22Rv1 (cell line): ENCODE measurements at regions not wholly inside any gene's neighbourhood (a gene's known extent, or its start where the extent isn't known, plus 50 kb on each side); places are given as distances from the start of the nearest gene placed in this dataset.

ENCODE experiments used
- CTCF ChIP-seq: fragments of 450-650 bp; IDR thresholded peaks from 2 replicates; pipeline ENCODE4 v1.5.1; 2017; ENCODE audit warnings: mild to moderate bottlenecking
- ZFX ChIP-seq: fragments of 450-650 bp; IDR thresholded peaks from 2 replicates; pipeline ENCODE4 v1.6.1; 2017; ENCODE audit warnings: antibody characterized with exemption, borderline replicate concordance

DNA sequence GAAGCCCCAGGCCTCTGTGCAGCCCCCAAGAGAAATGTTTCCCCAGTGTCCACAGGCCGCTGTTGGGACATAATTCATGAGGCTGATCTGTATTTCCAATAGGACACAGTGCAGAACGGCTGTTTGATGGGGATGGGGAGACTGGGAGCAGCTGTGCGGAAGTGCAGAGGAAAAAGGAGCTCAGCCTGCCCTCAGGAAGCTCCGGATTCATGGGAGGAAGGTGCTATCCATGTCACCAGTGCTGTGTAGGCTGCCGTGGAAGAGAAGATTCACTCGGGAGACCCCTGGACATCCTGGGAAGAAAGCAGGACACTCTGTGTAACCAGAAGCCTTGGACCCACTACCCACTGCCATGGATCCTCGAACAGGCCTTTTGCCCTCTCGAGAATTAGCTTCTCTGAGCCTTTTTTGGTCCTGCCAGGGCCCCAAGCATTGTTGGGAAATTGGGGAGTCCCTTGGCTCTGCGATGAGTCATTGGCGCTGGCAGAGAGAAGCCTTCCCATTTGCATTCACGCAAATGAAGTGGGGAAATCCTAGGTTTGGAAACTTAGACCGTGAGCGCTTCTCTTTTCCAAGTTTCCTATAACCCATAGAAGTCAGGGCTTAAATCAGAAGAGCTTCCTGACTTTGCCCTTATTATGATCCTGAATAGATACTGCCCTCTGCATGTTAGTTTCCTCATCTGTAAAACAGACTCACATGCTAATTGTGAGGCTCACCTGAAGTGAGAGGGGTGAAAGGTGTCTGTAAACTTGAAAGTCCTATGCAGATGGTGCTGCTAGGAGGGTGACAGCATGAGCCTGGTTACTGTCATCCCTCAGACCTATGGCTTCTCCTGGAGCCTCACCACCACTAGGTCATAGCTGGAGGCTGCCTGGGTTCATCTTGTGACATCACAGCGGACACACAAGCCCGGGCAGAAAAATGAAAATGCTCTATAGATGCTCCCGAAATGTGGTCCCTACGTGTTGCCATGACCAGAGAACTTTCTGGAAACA, 229.2 kb upstream of the B3GAT1 start:
- TF ChIP-seq CTCF = no peak
- no peak for TF ChIP-seq ZFX
